LNCAP (cell line): ENCODE measurements at regions not wholly inside any gene's neighbourhood (a gene's known extent, or its start where the extent isn't known, plus 50 kb on each side); places are given as distances from the start of the nearest gene placed in this dataset.

Source experiments
- TF ChIP-seq, protein P1 (sequence below): fragments of 450-650 bp; IDR thresholded peaks from 2 replicates; pipeline ENCODE4 v1.5.1; 2017; ENCODE audit warnings: mild to moderate bottlenecking

DNA sequence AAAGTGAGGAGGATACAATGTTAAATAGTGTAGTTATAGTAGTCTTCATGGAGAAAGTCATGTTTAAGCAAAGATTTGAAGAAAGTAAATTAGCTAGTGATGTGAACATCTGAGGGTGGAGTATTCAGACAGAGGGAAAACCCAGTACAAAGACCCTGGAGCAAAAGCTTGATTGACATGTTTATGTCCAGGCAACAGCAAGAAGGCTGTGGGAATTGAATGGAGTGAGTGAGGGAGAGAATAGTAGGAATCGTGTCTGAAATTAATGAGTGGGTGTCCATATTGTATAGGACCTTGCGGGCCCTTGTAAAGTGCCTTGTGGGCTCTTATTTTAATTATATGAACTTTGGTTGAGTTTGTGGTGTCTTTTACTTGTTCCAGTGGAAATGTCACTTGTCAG lies 424.1 kb upstream of the KIRREL3 start:
- TF ChIP-seq, protein P1, sequence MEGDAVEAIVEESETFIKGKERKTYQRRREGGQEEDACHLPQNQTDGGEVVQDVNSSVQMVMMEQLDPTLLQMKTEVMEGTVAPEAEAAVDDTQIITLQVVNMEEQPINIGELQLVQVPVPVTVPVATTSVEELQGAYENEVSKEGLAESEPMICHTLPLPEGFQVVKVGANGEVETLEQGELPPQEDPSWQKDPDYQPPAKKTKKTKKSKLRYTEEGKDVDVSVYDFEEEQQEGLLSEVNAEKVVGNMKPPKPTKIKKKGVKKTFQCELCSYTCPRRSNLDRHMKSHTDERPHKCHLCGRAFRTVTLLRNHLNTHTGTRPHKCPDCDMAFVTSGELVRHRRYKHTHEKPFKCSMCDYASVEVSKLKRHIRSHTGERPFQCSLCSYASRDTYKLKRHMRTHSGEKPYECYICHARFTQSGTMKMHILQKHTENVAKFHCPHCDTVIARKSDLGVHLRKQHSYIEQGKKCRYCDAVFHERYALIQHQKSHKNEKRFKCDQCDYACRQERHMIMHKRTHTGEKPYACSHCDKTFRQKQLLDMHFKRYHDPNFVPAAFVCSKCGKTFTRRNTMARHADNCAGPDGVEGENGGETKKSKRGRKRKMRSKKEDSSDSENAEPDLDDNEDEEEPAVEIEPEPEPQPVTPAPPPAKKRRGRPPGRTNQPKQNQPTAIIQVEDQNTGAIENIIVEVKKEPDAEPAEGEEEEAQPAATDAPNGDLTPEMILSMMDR = no peak

DNA sequence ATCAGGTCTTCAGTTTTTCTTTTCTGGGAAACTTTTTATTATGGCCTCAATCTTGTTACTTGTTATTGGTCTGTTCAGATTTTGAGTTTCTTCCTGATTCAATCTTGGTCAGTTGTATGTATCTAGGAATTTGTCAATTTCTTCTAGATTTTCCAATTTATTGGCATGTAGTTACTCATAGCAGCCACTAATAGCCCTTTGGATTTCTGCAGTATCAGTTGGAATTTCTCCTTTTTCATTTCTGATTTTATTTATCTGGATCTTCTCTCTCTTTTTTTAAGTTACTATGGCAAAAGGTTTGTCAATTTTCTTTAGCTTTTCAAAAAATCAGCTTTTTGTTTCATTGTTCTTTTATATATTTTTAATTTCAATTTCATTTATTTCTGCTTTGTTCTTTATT lies 419.6 kb upstream of the KIRREL3 start:
- TF ChIP-seq, protein P1 = no peak

DNA sequence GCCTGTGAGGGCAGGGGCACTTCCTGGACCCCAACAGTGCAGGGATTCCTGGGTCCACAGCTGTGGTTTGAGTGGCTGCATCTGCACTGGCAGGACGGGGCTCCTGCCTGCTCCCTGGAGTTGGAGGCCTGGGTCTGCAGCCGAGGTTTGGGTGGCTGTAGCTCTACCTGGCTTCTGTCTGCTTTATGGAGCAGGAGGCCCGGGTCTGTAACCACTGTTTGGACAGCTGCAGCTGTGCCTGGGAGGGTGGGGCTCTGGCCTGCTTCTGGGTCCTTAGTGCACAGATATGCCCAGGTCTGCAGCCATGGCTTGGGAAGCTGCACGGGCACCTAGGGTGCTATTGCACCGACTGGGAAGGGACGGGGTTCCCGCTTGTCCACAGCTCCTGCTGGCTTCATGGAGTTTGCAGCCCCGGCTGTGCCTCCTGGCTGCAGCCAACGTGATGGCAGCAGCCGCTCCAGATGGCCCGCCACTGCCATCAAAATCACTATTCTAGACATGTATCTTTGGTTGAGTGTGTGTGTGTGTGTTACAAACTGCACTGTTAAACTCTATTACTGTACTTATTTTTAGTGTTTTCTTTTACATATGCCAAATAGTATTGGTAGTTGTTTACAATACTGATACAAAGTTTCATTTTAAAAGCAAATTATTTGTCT lies 412.3 kb upstream of the KIRREL3 start:
- TF ChIP-seq, protein P1 = no peak

DNA sequence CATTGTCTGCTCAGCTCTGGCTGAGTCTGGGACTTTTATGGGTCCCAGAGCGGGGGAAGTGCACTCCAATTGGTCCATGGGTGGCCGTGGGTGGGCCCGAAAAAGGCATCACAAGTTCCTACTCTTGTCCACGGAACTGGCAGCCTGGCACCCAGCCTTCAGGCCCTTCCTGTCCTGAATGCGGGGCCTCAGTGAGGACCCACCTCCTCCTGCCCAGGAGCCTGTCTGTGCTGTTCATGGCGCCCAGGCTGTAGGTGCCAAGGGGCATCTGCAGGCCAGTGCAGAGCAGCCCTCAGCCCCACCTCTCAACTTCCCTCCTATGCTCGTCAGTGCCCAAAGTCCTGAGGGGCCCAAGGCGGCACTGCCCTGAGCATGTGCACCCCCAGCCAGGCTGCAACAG lies 411.7 kb upstream of the KIRREL3 start:
- TF ChIP-seq, protein P1 = no peak

DNA sequence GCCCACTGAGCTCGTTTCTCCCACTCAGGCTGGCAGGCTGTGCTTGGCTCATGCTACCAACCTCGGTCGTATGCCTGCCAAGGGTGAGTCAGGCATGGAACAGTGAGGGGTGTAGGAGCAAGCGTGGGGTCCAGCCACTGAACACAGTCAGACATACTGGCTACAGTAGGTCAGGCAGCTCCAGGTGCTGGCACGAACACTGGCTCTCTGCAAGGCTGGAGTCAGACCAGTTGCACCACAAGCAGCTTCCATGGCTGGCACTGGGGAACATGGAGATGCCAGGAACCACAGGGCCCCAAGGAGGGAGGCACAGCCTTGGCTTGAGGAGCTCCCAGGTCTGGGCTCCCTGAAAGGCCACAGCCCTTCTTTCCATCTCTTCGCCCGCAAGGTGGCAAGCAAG lies 410.7 kb upstream of the KIRREL3 start:
- TF ChIP-seq, protein P1 = no peak

DNA sequence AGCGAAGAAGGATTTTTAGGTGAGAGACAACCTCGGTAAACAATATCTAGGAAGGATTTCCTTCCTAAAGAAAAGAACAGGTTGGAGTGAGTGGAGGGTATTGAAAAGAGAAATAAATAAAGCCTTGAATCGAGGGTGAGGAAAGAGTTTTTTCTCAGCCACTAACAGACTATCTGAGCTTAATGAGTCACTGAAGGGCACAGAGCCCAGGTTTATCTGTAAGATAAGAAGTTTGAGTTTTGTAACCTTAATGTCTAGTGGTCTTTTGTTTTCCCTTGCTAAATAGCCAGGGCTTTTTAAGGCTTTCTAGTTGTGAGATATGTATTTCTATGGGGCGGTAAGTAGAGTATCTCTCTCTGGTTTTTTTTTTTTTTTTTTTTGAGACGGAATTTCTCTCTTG lies 394.5 kb upstream of the KIRREL3 start:
- TF ChIP-seq, protein P1 = no peak

DNA sequence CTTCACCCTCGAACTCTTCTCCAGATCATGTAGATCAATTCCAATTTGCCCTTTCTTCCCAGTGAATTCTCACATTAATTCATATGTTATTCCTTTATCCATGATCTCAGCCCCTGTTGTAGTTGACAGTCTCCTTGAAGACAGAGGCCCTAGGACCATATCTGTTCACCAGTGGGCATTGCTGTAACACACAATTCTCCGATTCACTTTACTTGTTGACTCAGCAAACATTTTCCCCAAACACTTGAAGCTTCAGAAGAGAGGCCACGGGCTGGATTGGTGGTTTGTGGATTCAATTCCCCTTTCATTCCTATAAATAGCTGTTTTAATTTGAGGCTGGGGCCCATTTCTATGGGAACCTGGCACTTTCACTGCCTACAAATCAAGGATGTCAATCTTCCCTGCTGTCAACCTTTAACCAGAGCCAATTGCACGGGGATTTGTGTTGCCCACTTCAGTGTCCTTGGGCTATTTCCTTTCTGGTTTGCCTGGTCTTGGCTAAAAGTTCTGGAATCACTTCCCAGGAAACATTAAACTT lies 393.0 kb upstream of the KIRREL3 start:
- TF ChIP-seq, protein P1 = no peak

DNA sequence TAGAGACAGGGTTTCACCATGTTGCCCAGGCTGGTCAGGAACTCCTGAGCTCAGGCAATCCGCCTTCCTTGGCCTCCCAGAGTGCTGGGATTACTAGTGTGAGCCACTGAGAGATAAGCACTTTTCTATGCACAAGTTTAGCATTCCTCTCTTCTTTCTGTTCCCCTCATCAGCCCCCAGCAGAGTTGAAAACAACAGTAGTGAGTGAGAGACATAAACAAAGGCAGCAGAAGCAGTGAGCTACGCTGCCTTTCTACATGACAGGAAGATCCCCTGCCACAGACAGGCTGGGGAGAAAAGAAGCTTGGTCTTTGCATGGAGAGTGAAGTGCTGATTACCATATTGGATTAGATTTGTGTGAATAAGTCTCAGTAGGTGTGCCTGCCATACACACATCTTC lies 392.0 kb upstream of the KIRREL3 start:
- TF ChIP-seq, protein P1 = no peak
